ENCODE measurements at regions not wholly inside any gene's neighbourhood (a gene's known extent, or its start where the extent isn't known, plus 50 kb on each side); places are given as distances from the start of the nearest gene placed in this dataset.

GRCh38 chr21:27681038-27681437, 714.1 kb upstream of the ADAMTS5 start:
- TF ChIP-seq KLF1 (tag; IDR thresholded peaks at IDR 0.05) (no peak), TAF7 (tag; IDR thresholded peaks at IDR 0.05) (no peak), PKNOX1 (IDR thresholded peaks at IDR 0.05) (no peak), PCBP2 (IDR thresholded peaks at IDR 0.05; ENCODE audit: low read depth, low read length, poor library complexity, severe bottlenecking) (no peak)
